ENCODE measurements at regions not wholly inside any gene's neighbourhood (a gene's known extent, or its start where the extent isn't known, plus 50 kb on each side); places are given as distances from the start of the nearest gene placed in this dataset.

DNA sequence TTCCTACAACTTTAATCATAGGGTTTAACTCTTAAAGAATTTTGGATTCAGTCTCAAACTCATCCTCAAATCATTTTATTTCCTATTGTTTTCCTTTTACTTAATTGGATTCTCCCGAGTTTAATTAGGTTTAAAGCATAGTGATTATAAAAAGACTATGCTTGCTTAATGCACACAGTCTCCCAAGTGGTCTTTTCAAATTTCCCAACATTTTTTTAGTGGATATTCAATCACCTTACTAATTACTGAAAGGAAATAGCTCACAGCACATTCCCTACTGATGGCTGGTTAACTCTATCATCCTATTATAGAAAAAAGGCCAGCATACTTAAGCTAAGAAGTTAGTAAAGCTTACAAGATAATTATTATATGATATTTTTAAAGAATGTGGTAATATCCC lies 170.6 kb downstream of the PRDM9 start:
- TF ChIP-seq, protein P1, sequence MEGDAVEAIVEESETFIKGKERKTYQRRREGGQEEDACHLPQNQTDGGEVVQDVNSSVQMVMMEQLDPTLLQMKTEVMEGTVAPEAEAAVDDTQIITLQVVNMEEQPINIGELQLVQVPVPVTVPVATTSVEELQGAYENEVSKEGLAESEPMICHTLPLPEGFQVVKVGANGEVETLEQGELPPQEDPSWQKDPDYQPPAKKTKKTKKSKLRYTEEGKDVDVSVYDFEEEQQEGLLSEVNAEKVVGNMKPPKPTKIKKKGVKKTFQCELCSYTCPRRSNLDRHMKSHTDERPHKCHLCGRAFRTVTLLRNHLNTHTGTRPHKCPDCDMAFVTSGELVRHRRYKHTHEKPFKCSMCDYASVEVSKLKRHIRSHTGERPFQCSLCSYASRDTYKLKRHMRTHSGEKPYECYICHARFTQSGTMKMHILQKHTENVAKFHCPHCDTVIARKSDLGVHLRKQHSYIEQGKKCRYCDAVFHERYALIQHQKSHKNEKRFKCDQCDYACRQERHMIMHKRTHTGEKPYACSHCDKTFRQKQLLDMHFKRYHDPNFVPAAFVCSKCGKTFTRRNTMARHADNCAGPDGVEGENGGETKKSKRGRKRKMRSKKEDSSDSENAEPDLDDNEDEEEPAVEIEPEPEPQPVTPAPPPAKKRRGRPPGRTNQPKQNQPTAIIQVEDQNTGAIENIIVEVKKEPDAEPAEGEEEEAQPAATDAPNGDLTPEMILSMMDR (IDR thresholded peaks at IDR 0.05): no peak
- TF ChIP-seq ZFX (IDR thresholded peaks at IDR 0.05; ENCODE audit: borderline replicate concordance): no peak

Measured in 22Rv1 (cell line).